Osteocyte (in vitro differentiated cells): ENCODE measurements at regions not wholly inside any gene's neighbourhood (a gene's known extent, or its start where the extent isn't known, plus 50 kb on each side); places are given as distances from the start of the nearest gene placed in this dataset.

Source experiments
- DNase-seq: peaks from one replicate; pipeline ENCODE4 v3.0.0; 2021; ENCODE audit warnings: mixed read lengths; ENCODE audit not compliant: unreplicated experiment; ENCODE audit errors: extremely low spot score
- H3K27ac Mint-ChIP-seq: one replicate; pipeline ENCODE4 v1.8.0; 2021; ENCODE audit warnings: mild to moderate bottlenecking, mixed read lengths; ENCODE audit not compliant: unreplicated experiment
- H3K27me3 Mint-ChIP-seq: one replicate; pipeline ENCODE4 v1.8.0; 2021; ENCODE audit warnings: mixed read lengths; ENCODE audit not compliant: unreplicated experiment
- H3K36me3 Mint-ChIP-seq: one replicate; pipeline ENCODE4 v1.8.0; 2021; ENCODE audit warnings: mixed read lengths; ENCODE audit not compliant: unreplicated experiment
- H3K4me1 Mint-ChIP-seq: one replicate; pipeline ENCODE4 v1.8.0; 2021; ENCODE audit warnings: mixed read lengths; ENCODE audit not compliant: unreplicated experiment
- H3K4me3 Mint-ChIP-seq: one replicate; pipeline ENCODE4 v1.8.0; 2021; ENCODE audit warnings: mild to moderate bottlenecking, moderate library complexity, mixed read lengths; ENCODE audit not compliant: unreplicated experiment
- H3K9me3 Mint-ChIP-seq: one replicate; pipeline ENCODE4 v1.8.0; 2021; ENCODE audit warnings: mixed read lengths; ENCODE audit not compliant: unreplicated experiment
- CTCF ChIP-seq: fragments of 200-600 bp; sonication (generic); IDR thresholded peaks from 2 replicates; pipeline ENCODE4 v1.5.0; 2021; ENCODE audit warnings: antibody characterized with exemption, mild to moderate bottlenecking, moderate library complexity

DNA sequence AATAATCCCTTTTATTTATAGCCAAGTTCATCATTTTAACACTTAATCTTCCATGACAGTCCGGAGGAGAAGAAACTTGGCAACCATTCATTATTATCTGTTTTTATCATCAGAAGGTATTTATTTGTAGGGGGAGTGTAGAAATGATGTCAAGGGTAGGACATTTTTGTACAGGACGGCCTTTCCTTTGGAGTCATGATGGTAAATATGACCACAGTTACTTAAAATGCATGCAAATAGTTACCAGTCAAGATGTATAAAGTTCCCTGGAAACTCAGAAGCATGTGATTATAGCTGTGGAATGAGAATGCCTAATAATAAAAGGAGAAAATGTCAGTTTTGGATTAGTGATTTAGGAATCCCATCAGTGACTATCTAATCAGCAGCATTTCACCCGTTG is 183.1 kb upstream of the PRPS1L1 start:
- TF ChIP-seq CTCF: no peak
- no peak for DNase-seq
- no peaks in the 10 kb centered on the region for H3K36me3 Mint-ChIP-seq
- H3K27ac Mint-ChIP-seq: no peak overlapping the region
- H3K27me3 Mint-ChIP-seq: peaks cover 6% of the 10 kb centered on the region
- H3K4me1 Mint-ChIP-seq: no peaks in the 10 kb centered on the region
- no peak overlapping the region for H3K4me3 Mint-ChIP-seq
- no peaks in the 10 kb centered on the region for H3K9me3 Mint-ChIP-seq

DNA sequence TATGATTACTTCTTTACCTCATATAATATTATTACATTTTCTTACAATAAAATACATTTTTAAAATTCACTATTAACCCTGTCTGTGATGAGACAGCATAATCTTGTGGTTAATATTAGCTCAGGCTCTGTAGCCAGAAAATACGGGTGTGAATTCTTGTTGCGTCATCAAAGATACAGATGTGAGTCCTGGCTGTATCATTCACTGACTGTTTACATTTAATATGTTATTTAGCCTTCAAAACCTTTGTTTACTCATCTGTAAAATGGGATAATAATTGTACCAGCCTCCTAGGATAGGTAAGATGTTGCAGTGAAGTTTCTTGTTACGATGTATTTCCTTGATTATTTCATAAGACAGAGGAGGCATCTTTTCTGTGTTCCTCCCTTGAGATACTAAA is 184.7 kb upstream of the PRPS1L1 start:
- no peak for TF ChIP-seq CTCF

DNA sequence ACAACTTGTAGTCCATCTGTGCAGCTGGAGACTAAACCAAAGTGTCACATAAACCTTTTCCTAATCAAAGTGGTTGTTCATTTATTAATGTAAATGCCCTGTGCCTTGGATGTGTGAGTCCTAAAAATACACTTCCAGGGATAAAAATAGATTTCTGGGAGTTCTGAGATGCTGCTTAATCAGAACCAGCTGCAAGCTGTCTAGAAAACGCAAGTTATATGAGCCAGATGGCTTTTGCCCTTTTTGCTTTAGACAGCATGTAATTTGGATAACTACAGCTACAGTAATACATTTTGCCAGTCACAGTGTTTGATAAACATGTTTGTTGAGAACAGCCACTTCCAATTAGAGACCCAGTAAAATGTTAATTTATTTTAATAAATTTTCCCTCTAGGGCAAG is 185.1 kb upstream of the PRPS1L1 start:
- Mint-ChIP-seq H3K36me3 (no peaks in the 10 kb centered on the region), H3K9me3 (no peaks in the 10 kb centered on the region), H3K4me1 (no peaks in the 10 kb centered on the region), H3K27me3 (peaks cover 6% of the 10 kb centered on the region), H3K4me3 (no peak overlapping the region), H3K27ac (no peak overlapping the region)
- DNase-seq: no peak
- TF ChIP-seq CTCF: no peak

More for the DNA sequence above, 184.7 kb upstream of the PRPS1L1 start:
- H3K27me3 Mint-ChIP-seq: peaks cover 6% of the 10 kb centered on the region
- H3K4me1 Mint-ChIP-seq: no peaks in the 10 kb centered on the region
- H3K4me3 Mint-ChIP-seq: no peak overlapping the region
- DNase-seq: no peak
- H3K9me3 Mint-ChIP-seq: no peaks in the 10 kb centered on the region
- H3K36me3 Mint-ChIP-seq: no peaks in the 10 kb centered on the region
- H3K27ac Mint-ChIP-seq: no peak overlapping the region

- TF ChIP-seq CTCF: no peak
- peaks cover 6% of the 10 kb centered on the region for H3K27me3 Mint-ChIP-seq
- no peak overlapping the region for H3K27ac Mint-ChIP-seq
- H3K36me3 Mint-ChIP-seq: no peaks in the 10 kb centered on the region
- no peak overlapping the region for H3K4me3 Mint-ChIP-seq
- H3K9me3 Mint-ChIP-seq: no peaks in the 10 kb centered on the region
- no peak for DNase-seq
- no peaks in the 10 kb centered on the region for H3K4me1 Mint-ChIP-seq
Observed at GRCh38 chr7:18213652-18214051, 186.0 kb upstream of the PRPS1L1 start.

- Mint-ChIP-seq H3K4me1 (no peaks in the 10 kb centered on the region), H3K4me3 (no peak overlapping the region), H3K27ac (no peak overlapping the region), H3K9me3 (no peaks in the 10 kb centered on the region), H3K36me3 (no peaks in the 10 kb centered on the region), H3K27me3 (peaks cover 12% of the 10 kb centered on the region)
- TF ChIP-seq CTCF: no peak
- DNase-seq: no peak
Observed at GRCh38 chr7:18216270-18216669, 188.6 kb upstream of the PRPS1L1 start.
